Astrocyte (in vitro differentiated cells and primary cell): ENCODE measurements at regions not wholly inside any gene's neighbourhood (a gene's known extent, or its start where the extent isn't known, plus 50 kb on each side); places are given as distances from the start of the nearest gene placed in this dataset.

Source experiments
- DNase-seq: peaks from one replicate; pipeline ENCODE4 v3.0.0-alpha.2; 2010; ENCODE audit warnings: low read depth
- FAIRE-seq: peaks from 2 replicates; lab custom pipeline; 2011; peaks lifted over from hg19 to GRCh38; lab: Jason Lieb, UNC
- H2AFZ ChIP-seq: 2 replicates; pipeline ENCODE4 v1.6.0; 2012; ENCODE audit warnings: low read depth, low read length, inconsistent platforms
- H3K27ac ChIP-seq: 2 replicates; pipeline ENCODE4 v1.5.1; 2011; ENCODE audit warnings: low read depth, low read length, inconsistent platforms
- H3K27me3 ChIP-seq: 2 replicates; pipeline ENCODE4 v1.6.0; 2011; ENCODE audit warnings: low read length, inconsistent platforms; ENCODE audit not compliant: insufficient read depth
- H3K36me3 ChIP-seq: 2 replicates; pipeline ENCODE4 v1.5.1; 2011; ENCODE audit warnings: low read length, inconsistent platforms; ENCODE audit not compliant: insufficient read depth
- H3K4me1 ChIP-seq: 2 replicates; pipeline ENCODE4 v1.5.1; 2011; ENCODE audit warnings: low read length, inconsistent platforms; ENCODE audit not compliant: insufficient read depth
- H3K4me2 ChIP-seq: 2 replicates; pipeline ENCODE4 v1.6.0; 2012; ENCODE audit warnings: low read length, inconsistent platforms
- H3K4me3 ChIP-seq: 2 replicates; pipeline ENCODE4 v1.5.1; 2011; ENCODE audit warnings: low read depth, mild to moderate bottlenecking, low read length, inconsistent platforms; ENCODE audit not compliant: insufficient read depth
- H3K79me2 ChIP-seq: 2 replicates; pipeline ENCODE4 v1.6.0; 2012; ENCODE audit warnings: mild to moderate bottlenecking, low read length, inconsistent platforms; ENCODE audit not compliant: insufficient read depth
- H3K9ac ChIP-seq: 2 replicates; pipeline ENCODE4 v1.6.0; 2012; ENCODE audit warnings: mild to moderate bottlenecking, low read length, inconsistent platforms
- H3K9me3 ChIP-seq: 2 replicates; pipeline ENCODE4 v1.5.1; 2012; ENCODE audit warnings: low read depth, mild to moderate bottlenecking, low read length, inconsistent platforms; ENCODE audit not compliant: insufficient read depth
- H4K20me1 ChIP-seq: 2 replicates; pipeline ENCODE4 v1.6.0; 2012; ENCODE audit warnings: low read length, inconsistent platforms; ENCODE audit not compliant: insufficient read depth
- H3K27ac Mint-ChIP-seq: one replicate; pipeline ENCODE4 v1.8.0; 2021; ENCODE audit warnings: mild to moderate bottlenecking, mixed read lengths; ENCODE audit not compliant: unreplicated experiment
- H3K27me3 Mint-ChIP-seq: one replicate; pipeline ENCODE4 v1.8.0; 2021; ENCODE audit warnings: low read depth, mixed read lengths; ENCODE audit not compliant: unreplicated experiment
- H3K36me3 Mint-ChIP-seq: one replicate; pipeline ENCODE4 v1.8.0; 2021; ENCODE audit warnings: low read depth, mixed read lengths; ENCODE audit not compliant: unreplicated experiment
- H3K4me1 Mint-ChIP-seq: one replicate; pipeline ENCODE4 v1.8.0; 2021; ENCODE audit warnings: low read depth, mixed read lengths; ENCODE audit not compliant: unreplicated experiment
- H3K4me3 Mint-ChIP-seq: one replicate; pipeline ENCODE4 v1.8.0; 2021; ENCODE audit warnings: mild to moderate bottlenecking, moderate library complexity, mixed read lengths; ENCODE audit not compliant: unreplicated experiment
- H3K9me3 Mint-ChIP-seq: one replicate; pipeline ENCODE4 v1.8.0; 2021; ENCODE audit warnings: mild to moderate bottlenecking, mixed read lengths; ENCODE audit not compliant: unreplicated experiment
- CTCF ChIP-seq: IDR thresholded peaks from 2 replicates; pipeline ENCODE4 v1.5.1; 2011; ENCODE audit warnings: low read depth, mild to moderate bottlenecking, inconsistent platforms, low read length, moderate library complexity; ENCODE audit not compliant: insufficient read depth
- EZH2 ChIP-seq: IDR thresholded peaks from 2 replicates; pipeline ENCODE4 v1.6.1; 2012; ENCODE audit warnings: mild to moderate bottlenecking, low read length, inconsistent platforms; ENCODE audit not compliant: insufficient read depth

GRCh38 chr4:188218392-188218791, 79.2 kb downstream of the TRIML1 start:
- Histone ChIP-seq H3K27me3 (no peaks in the 10 kb centered on the region), H3K36me3 (no peaks in the 10 kb centered on the region), H3K9me3 (peaks cover 4% of the 10 kb centered on the region), H3K4me3 (no peak overlapping the region), H3K9ac (no peak overlapping the region), H3K4me2 (no peak overlapping the region), H3K79me2 (no peaks in the 10 kb centered on the region), H4K20me1 (no peaks in the 10 kb centered on the region), H3K4me1 (no peaks in the 10 kb centered on the region), H2AFZ (no peak overlapping the region), H3K27ac (no peak overlapping the region)
- Mint-ChIP-seq H3K9me3 (peaks cover 3% of the 10 kb centered on the region), H3K27ac (no peak overlapping the region), H3K4me1 (no peaks in the 10 kb centered on the region), H3K36me3 (no peaks in the 10 kb centered on the region), H3K27me3 (no peaks in the 10 kb centered on the region), H3K4me3 (no peak overlapping the region)
- no peak for TF ChIP-seq CTCF
- DNase-seq (no peak), FAIRE-seq (no peak)

GRCh38 chr4:188220006-188220405, 80.8 kb downstream of the TRIML1 start:
- Mint-ChIP-seq H3K9me3 (peaks cover 3% of the 10 kb centered on the region), H3K27me3 (no peaks in the 10 kb centered on the region), H3K4me3 (no peak overlapping the region), H3K27ac (no peak overlapping the region), H3K4me1 (no peaks in the 10 kb centered on the region), H3K36me3 (no peaks in the 10 kb centered on the region)
- DNase-seq, result no peak
- Histone ChIP-seq H3K27ac (no peak overlapping the region), H3K36me3 (no peaks in the 10 kb centered on the region), H3K9me3 (peaks cover 4% of the 10 kb centered on the region), H3K9ac (no peak overlapping the region), H4K20me1 (no peaks in the 10 kb centered on the region), H3K4me3 (no peak overlapping the region), H3K4me1 (no peaks in the 10 kb centered on the region), H3K27me3 (no peaks in the 10 kb centered on the region), H3K4me2 (no peak overlapping the region), H2AFZ (no peak overlapping the region), H3K79me2 (no peaks in the 10 kb centered on the region)
- FAIRE-seq, result no peak
- no peak for TF ChIP-seq CTCF
- no peak for TF ChIP-seq EZH2

- Histone ChIP-seq H3K79me2 (no peaks in the 10 kb centered on the region), H3K27ac (no peak overlapping the region), H3K27me3 (no peaks in the 10 kb centered on the region), H3K9me3 (peaks cover 4% of the 10 kb centered on the region), H3K4me1 (no peaks in the 10 kb centered on the region), H2AFZ (no peak overlapping the region), H3K9ac (no peak overlapping the region), H3K36me3 (no peaks in the 10 kb centered on the region), H3K4me2 (no peak overlapping the region), H3K4me3 (no peak overlapping the region), H4K20me1 (no peaks in the 10 kb centered on the region)
- Mint-ChIP-seq H3K27me3 (peaks cover 6% of the 10 kb centered on the region), H3K4me1 (no peaks in the 10 kb centered on the region), H3K9me3 (peaks cover 3% of the 10 kb centered on the region), H3K27ac (no peak overlapping the region), H3K4me3 (no peak overlapping the region), H3K36me3 (no peaks in the 10 kb centered on the region)
- TF ChIP-seq EZH2 (no peak), CTCF (no peak)
- FAIRE-seq (no peak), DNase-seq (no peak)
These were observed 81.8 kb downstream of the TRIML1 start for GRCh38 chr4:188221090-188221489.
